SK-N-SH treated with all-trans-retinoic acid at 6 μM for 48 hours (cell line): ENCODE measurements at regions not wholly inside any gene's neighbourhood (a gene's known extent, or its start where the extent isn't known, plus 50 kb on each side); places are given as distances from the start of the nearest gene placed in this dataset.

ENCODE experiments used
- ATAC-seq: fragments of 200-7000 bp; cut with Tn5 transposase; 3 replicates; pipeline ENCODE4 v1.9.1; 2020; ENCODE audit warnings: mild to moderate bottlenecking, moderate library complexity
- ARNTL ChIP-seq: fragments of 450-650 bp; formaldehyde crosslinking; IDR thresholded peaks from 2 replicates; pipeline ENCODE4 v1.5.0; 2020; ENCODE audit warnings: low read depth, mild to moderate bottlenecking, moderate library complexity, borderline replicate concordance
- BACH2 ChIP-seq: fragments of 250-450 bp; sonication (Bioruptor Pico); IDR thresholded peaks from 2 replicates; pipeline ENCODE4 v1.9.0; 2021; ENCODE audit warnings: mild to moderate bottlenecking, borderline replicate concordance
- CSDC2 ChIP-seq: fragments of 250-450 bp; sonication (Bioruptor Pico); IDR thresholded peaks from 2 replicates; pipeline ENCODE4 v1.5.0; 2020; ENCODE audit warnings: mild to moderate bottlenecking, moderate library complexity
- GLIS3 ChIP-seq: fragments of 250-450 bp; sonication (Bioruptor Pico); IDR thresholded peaks from 2 replicates; pipeline ENCODE4 v1.5.0; 2020; ENCODE audit warnings: mild to moderate bottlenecking, moderate library complexity
- ISL1 ChIP-seq: fragments of 250-450 bp; sonication (Bioruptor Pico); IDR thresholded peaks from 2 replicates; pipeline ENCODE4 v2.1.2; 2022; ENCODE audit warnings: mild to moderate bottlenecking, moderate library complexity
- OSR1 ChIP-seq: fragments of 250-450 bp; sonication (Bioruptor Pico); IDR thresholded peaks from 2 replicates; pipeline ENCODE4 v1.8.0; 2022; ENCODE audit warnings: moderate library complexity, mild to moderate bottlenecking, inconsistent platforms
- PATZ1 ChIP-seq: fragments of 250-450 bp; sonication (Bioruptor Pico); IDR thresholded peaks from 2 replicates; pipeline ENCODE4 v1.8.0; 2020; ENCODE audit warnings: mild to moderate bottlenecking, moderate library complexity, borderline replicate concordance
- PPARA ChIP-seq: fragments of 250-450 bp; sonication (Bioruptor Pico); IDR thresholded peaks from 2 replicates; pipeline ENCODE4 v1.5.0; 2020; ENCODE audit warnings: mild to moderate bottlenecking, borderline replicate concordance
- RARB ChIP-seq: fragments of 250-450 bp; sonication (Bioruptor Pico); IDR thresholded peaks from 2 replicates; pipeline ENCODE4 v1.8.0; 2021; ENCODE audit warnings: mild to moderate bottlenecking, moderate library complexity
- SNAI2 ChIP-seq: fragments of 250-450 bp; sonication (Bioruptor Pico); IDR thresholded peaks from 2 replicates; pipeline ENCODE4 v1.5.0; 2020; ENCODE audit warnings: mild to moderate bottlenecking, moderate library complexity
- TCF4 ChIP-seq: fragments of 250-450 bp; sonication (Bioruptor Pico); IDR thresholded peaks from 2 replicates; pipeline ENCODE4 v1.8.0; 2021; ENCODE audit warnings: mild to moderate bottlenecking, moderate library complexity, borderline replicate concordance
- TOX ChIP-seq: fragments of 250-450 bp; sonication (Bioruptor Pico); IDR thresholded peaks from 2 replicates; pipeline ENCODE4 v1.8.0; 2021; ENCODE audit warnings: mild to moderate bottlenecking, moderate library complexity, borderline replicate concordance
- ZC3H10 ChIP-seq: fragments of 250-450 bp; sonication (Bioruptor Pico); IDR thresholded peaks from 2 replicates; pipeline ENCODE4 v1.5.1; 2021; ENCODE audit warnings: mild to moderate bottlenecking, moderate library complexity
- ZFP3 ChIP-seq: fragments of 250-450 bp; sonication (Bioruptor Pico); IDR thresholded peaks from 2 replicates; pipeline ENCODE4 v1.5.0; 2020; ENCODE audit warnings: mild to moderate bottlenecking, moderate library complexity
- ZFP30 ChIP-seq: fragments of 450-650 bp; formaldehyde crosslinking; IDR thresholded peaks from 2 replicates; pipeline ENCODE4 v1.5.0; 2022; ENCODE audit warnings: mild to moderate bottlenecking, moderate library complexity
- ZNF565 ChIP-seq: fragments of 450-650 bp; formaldehyde crosslinking; conservative IDR thresholded peaks from 2 replicates; pipeline ENCODE4 v1.5.0; 2020; ENCODE audit warnings: low read depth, mild to moderate bottlenecking, moderate library complexity
- ZNF8 ChIP-seq: fragments of 450-650 bp; formaldehyde crosslinking; IDR thresholded peaks from 2 replicates; pipeline ENCODE4 v1.5.0; 2020; ENCODE audit warnings: mild to moderate bottlenecking, moderate library complexity
- TF ChIP-seq, protein P1 (sequence below): fragments of 250-450 bp; sonication (Bioruptor Pico); IDR thresholded peaks from 2 replicates; pipeline ENCODE4 v1.5.0; 2020; ENCODE audit warnings: mild to moderate bottlenecking, moderate library complexity
- TF ChIP-seq, protein P2 (sequence below): fragments of 250-450 bp; sonication (Bioruptor Pico); IDR thresholded peaks from 2 replicates; pipeline ENCODE4 v1.8.0; 2021; ENCODE audit warnings: low read depth, mild to moderate bottlenecking, moderate library complexity, borderline replicate concordance
- TF ChIP-seq, protein P3 (sequence below): fragments of 250-450 bp; sonication (Bioruptor Pico); IDR thresholded peaks from 2 replicates; pipeline ENCODE4 v1.5.1; 2021; ENCODE audit warnings: mild to moderate bottlenecking, moderate library complexity

- ATAC-seq = no peak
- TF ChIP-seq OSR1 (CRISPR knock-in tag) (no peak), ZFP3 (CRISPR knock-in tag) (no peak), SNAI2 (CRISPR knock-in tag) (no peak), ZFP30 (no peak), TOX (CRISPR knock-in tag) (no peak), GLIS3 (no peak), ISL1 (CRISPR knock-in tag) (no peak), TCF4 (CRISPR knock-in tag) (no peak), PATZ1 (CRISPR knock-in tag) (no peak), ARNTL (CRISPR knock-in tag) (no peak), ZNF565 (CRISPR knock-in tag) (no peak), BACH2 (CRISPR knock-in tag) (no peak)
- TF ChIP-seq, protein P1, sequence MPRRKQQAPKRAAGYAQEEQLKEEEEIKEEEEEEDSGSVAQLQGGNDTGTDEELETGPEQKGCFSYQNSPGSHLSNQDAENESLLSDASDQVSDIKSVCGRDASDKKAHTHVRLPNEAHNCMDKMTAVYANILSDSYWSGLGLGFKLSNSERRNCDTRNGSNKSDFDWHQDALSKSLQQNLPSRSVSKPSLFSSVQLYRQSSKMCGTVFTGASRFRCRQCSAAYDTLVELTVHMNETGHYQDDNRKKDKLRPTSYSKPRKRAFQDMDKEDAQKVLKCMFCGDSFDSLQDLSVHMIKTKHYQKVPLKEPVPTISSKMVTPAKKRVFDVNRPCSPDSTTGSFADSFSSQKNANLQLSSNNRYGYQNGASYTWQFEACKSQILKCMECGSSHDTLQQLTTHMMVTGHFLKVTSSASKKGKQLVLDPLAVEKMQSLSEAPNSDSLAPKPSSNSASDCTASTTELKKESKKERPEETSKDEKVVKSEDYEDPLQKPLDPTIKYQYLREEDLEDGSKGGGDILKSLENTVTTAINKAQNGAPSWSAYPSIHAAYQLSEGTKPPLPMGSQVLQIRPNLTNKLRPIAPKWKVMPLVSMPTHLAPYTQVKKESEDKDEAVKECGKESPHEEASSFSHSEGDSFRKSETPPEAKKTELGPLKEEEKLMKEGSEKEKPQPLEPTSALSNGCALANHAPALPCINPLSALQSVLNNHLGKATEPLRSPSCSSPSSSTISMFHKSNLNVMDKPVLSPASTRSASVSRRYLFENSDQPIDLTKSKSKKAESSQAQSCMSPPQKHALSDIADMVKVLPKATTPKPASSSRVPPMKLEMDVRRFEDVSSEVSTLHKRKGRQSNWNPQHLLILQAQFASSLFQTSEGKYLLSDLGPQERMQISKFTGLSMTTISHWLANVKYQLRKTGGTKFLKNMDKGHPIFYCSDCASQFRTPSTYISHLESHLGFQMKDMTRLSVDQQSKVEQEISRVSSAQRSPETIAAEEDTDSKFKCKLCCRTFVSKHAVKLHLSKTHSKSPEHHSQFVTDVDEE (CRISPR knock-in tag) = no peak
- TF ChIP-seq, protein P2, sequence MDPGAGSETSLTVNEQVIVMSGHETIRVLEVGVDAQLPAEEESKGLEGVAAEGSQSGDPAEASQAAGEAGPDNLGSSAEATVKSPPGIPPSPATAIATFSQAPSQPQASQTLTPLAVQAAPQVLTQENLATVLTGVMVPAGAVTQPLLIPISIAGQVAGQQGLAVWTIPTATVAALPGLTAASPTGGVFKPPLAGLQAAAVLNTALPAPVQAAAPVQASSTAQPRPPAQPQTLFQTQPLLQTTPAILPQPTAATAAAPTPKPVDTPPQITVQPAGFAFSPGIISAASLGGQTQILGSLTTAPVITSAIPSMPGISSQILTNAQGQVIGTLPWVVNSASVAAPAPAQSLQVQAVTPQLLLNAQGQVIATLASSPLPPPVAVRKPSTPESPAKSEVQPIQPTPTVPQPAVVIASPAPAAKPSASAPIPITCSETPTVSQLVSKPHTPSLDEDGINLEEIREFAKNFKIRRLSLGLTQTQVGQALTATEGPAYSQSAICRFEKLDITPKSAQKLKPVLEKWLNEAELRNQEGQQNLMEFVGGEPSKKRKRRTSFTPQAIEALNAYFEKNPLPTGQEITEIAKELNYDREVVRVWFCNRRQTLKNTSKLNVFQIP (CRISPR knock-in tag) = no peak
- TF ChIP-seq, protein P3, sequence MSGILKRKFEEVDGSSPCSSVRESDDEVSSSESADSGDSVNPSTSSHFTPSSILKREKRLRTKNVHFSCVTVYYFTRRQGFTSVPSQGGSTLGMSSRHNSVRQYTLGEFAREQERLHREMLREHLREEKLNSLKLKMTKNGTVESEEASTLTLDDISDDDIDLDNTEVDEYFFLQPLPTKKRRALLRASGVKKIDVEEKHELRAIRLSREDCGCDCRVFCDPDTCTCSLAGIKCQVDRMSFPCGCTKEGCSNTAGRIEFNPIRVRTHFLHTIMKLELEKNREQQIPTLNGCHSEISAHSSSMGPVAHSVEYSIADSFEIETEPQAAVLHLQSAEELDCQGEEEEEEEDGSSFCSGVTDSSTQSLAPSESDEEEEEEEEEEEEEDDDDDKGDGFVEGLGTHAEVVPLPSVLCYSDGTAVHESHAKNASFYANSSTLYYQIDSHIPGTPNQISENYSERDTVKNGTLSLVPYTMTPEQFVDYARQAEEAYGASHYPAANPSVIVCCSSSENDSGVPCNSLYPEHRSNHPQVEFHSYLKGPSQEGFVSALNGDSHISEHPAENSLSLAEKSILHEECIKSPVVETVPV (CRISPR knock-in tag) = no peak
Measured at GRCh38 chr20:20829681-20830080, 117.2 kb upstream of the RALGAPA2 start.

- TF ChIP-seq, protein P2 (CRISPR knock-in tag) = no peak
- TF ChIP-seq, protein P1 (CRISPR knock-in tag) = no peak
- TF ChIP-seq PATZ1 (CRISPR knock-in tag) (no peak), ZNF8 (CRISPR knock-in tag) (no peak), PPARA (no peak), BACH2 (CRISPR knock-in tag) (no peak), GLIS3 (no peak), ZC3H10 (CRISPR knock-in tag) (no peak), ZNF565 (CRISPR knock-in tag) (no peak), ZFP3 (CRISPR knock-in tag) (no peak), CSDC2 (CRISPR knock-in tag) (no peak), RARB (CRISPR knock-in tag) (no peak), ARNTL (CRISPR knock-in tag) (no peak), TCF4 (CRISPR knock-in tag) (no peak), OSR1 (CRISPR knock-in tag) (no peak), TOX (CRISPR knock-in tag) (no peak)
- TF ChIP-seq, protein P3 (CRISPR knock-in tag) = no peak
- ATAC-seq = no peak
Measured at GRCh38 chr20:20827992-20828597, 115.7 kb upstream of the RALGAPA2 start.
